HepG2 (cell line): ENCODE measurements at regions not wholly inside any gene's neighbourhood (a gene's known extent, or its start where the extent isn't known, plus 50 kb on each side); places are given as distances from the start of the nearest gene placed in this dataset.

Experiments used
- BHLHE40 ChIP-seq: IDR thresholded peaks from 2 replicates; pipeline ENCODE4 v1.6.1; 2011; ENCODE audit warnings: low read length, improper control_type of control experiment
- BRCA1 ChIP-seq: sonication (generic); formaldehyde crosslinking; IDR thresholded peaks from 2 replicates; pipeline ENCODE4 v1.4.0; 2020; ENCODE audit warnings: missing genetic modification reagents
- DR1 ChIP-seq: sonication (generic); formaldehyde crosslinking; IDR thresholded peaks from 2 replicates; pipeline ENCODE4 v1.8.0; 2021; ENCODE audit warnings: mild to moderate bottlenecking, missing genetic modification reagents, inconsistent platforms
- FOSL2 ChIP-seq: sonication (generic); formaldehyde crosslinking; IDR thresholded peaks from 2 replicates; pipeline ENCODE4 v1.4.0; 2020; ENCODE audit warnings: missing genetic modification reagents
- HCFC1 ChIP-seq: fragments of 150-350 bp; IDR thresholded peaks from 2 replicates; pipeline ENCODE4 v1.6.1; 2014; ENCODE audit warnings: low read depth, low read length
- HDAC6 ChIP-seq: fragments of 200-600 bp; sonication (generic); IDR thresholded peaks from 2 replicates; pipeline ENCODE4 v1.7.0; 2017; ENCODE audit warnings: mild to moderate bottlenecking, antibody characterized with exemption, low read length, low read depth
- JUN ChIP-seq: sonication (generic); formaldehyde crosslinking; IDR thresholded peaks from 2 replicates; pipeline ENCODE4 v1.4.0; 2020; ENCODE audit warnings: mild to moderate bottlenecking, missing genetic modification reagents
- KLF16 ChIP-seq, 2 experiments: sonication (generic) in 1 of 2; formaldehyde crosslinking in 1 of 2; IDR thresholded peaks; 2 replicates each; pipeline versions ENCODE4 v1.6.1 to v1.8.0; 2016 to 2023; ENCODE audit warnings: missing genetic modification reagents in 2 of 2, missing compliant biosample characterization in 1 of 2
- MATR3 ChIP-seq: sonication (generic); formaldehyde crosslinking; IDR thresholded peaks from 2 replicates; pipeline ENCODE4 v1.4.0; 2020; ENCODE audit warnings: missing genetic modification reagents
- NCOR1 ChIP-seq: fragments of 200-600 bp; sonication (generic); IDR thresholded peaks from 2 replicates; pipeline ENCODE4 v1.7.0; 2017; ENCODE audit warnings: antibody characterized with exemption, low read length, borderline replicate concordance
- SAP130 ChIP-seq: IDR thresholded peaks from 2 replicates; pipeline ENCODE4 v1.6.1; 2016; ENCODE audit warnings: low read depth
- SIX1 ChIP-seq: sonication (generic); formaldehyde crosslinking; IDR thresholded peaks from 2 replicates; pipeline ENCODE4 v1.4.0; 2020; ENCODE audit warnings: missing genetic modification reagents, borderline replicate concordance
- SOX13 ChIP-seq, 3 experiments: fragments of 450-650 bp in 1 of 3; sonication (generic) in 1 of 3; formaldehyde crosslinking in 1 of 3; IDR thresholded peaks in 2 of 3; conservative IDR thresholded peaks in 1 of 3; 2 replicates each; pipeline versions ENCODE4 v1.5.0 to v1.6.1; 2016 to 2020; ENCODE audit warnings: antibody characterized with exemption in 1 of 3, mild to moderate bottlenecking in 1 of 3, missing compliant biosample characterization in 1 of 3, missing genetic modification reagents in 1 of 3, moderate library complexity in 1 of 3
- SRSF4 ChIP-seq: fragments of 200-400 bp; formaldehyde crosslinking; IDR thresholded peaks from one replicate; pipeline ENCODE4 v1.6.1; 2018; ENCODE audit warnings: mild to moderate bottlenecking, low read depth, low read length, moderate library complexity; ENCODE audit not compliant: poor library complexity, severe bottlenecking
- ZNF563 ChIP-seq: sonication (generic); formaldehyde crosslinking; IDR thresholded peaks from 2 replicates; pipeline ENCODE4 v1.8.0; 2022; ENCODE audit warnings: mild to moderate bottlenecking, moderate library complexity, missing genetic modification reagents
- ZNF772 ChIP-seq: sonication (generic); formaldehyde crosslinking; IDR thresholded peaks from 2 replicates; pipeline ENCODE4 v1.5.0; 2020; ENCODE audit warnings: mild to moderate bottlenecking, missing genetic modification reagents
- ZNF775 ChIP-seq: sonication (generic); formaldehyde crosslinking; IDR thresholded peaks from 2 replicates; pipeline ENCODE4 v1.4.0; 2020; ENCODE audit warnings: missing genetic modification reagents, mild to moderate bottlenecking, moderate library complexity, borderline replicate concordance
- ZNF850 ChIP-seq: sonication (generic); formaldehyde crosslinking; conservative IDR thresholded peaks from 2 replicates; pipeline ENCODE4 v1.9.0; 2021; ENCODE audit warnings: mild to moderate bottlenecking, missing genetic modification reagents
- TF ChIP-seq, protein P1 (sequence below): sonication (generic); formaldehyde crosslinking; conservative IDR thresholded peaks from 2 replicates; pipeline ENCODE4 v1.4.0; 2020; ENCODE audit warnings: mild to moderate bottlenecking, missing genetic modification reagents, moderate library complexity
- TF ChIP-seq, protein P2 (sequence below): sonication (generic); formaldehyde crosslinking; IDR thresholded peaks from 2 replicates; pipeline ENCODE4 v1.4.0; 2020; ENCODE audit warnings: missing genetic modification reagents
- TF ChIP-seq, protein P3 (sequence below): sonication (generic); formaldehyde crosslinking; IDR thresholded peaks from 2 replicates; pipeline ENCODE4 v1.4.0; 2020; ENCODE audit warnings: low read depth, mild to moderate bottlenecking, missing genetic modification reagents
- TF ChIP-seq, protein P4 (sequence below): sonication (generic); formaldehyde crosslinking; IDR thresholded peaks from 2 replicates; pipeline ENCODE4 v1.5.0; 2020; ENCODE audit warnings: missing genetic modification reagents

DNA sequence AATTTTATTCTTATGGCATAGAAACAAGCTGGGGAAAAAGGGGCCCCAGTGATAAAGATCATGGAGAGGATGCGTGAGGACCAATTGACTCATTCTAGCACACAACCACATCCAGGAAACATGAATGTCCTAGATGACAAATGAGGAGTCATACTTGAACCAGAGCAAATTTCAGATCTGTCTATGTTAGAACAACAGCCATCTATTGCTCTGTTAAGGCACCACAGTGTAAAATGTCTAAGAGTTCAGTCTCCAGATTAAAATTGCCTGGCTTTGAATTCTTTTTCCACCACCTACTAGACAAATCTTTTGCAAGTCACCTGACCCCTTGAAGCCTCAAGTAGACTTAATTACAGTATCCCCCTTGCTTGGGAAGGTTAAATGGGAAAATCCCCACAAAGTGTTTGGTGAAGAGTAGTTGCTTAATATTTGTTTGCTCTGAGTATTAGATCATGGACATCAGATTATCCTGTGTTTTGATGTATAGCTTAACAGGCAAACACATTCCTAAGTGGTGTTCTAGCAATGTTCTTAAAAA lies 258.7 kb upstream of the TGFBR2 start (continued):
- TF ChIP-seq KLF16 (CRISPR knock-in tag; IDR thresholded peaks at IDR 0.05): peak in 1 of 2 experiments; percentile 60; a peak in 2 of 4 replicates
- TF ChIP-seq, protein P1, sequence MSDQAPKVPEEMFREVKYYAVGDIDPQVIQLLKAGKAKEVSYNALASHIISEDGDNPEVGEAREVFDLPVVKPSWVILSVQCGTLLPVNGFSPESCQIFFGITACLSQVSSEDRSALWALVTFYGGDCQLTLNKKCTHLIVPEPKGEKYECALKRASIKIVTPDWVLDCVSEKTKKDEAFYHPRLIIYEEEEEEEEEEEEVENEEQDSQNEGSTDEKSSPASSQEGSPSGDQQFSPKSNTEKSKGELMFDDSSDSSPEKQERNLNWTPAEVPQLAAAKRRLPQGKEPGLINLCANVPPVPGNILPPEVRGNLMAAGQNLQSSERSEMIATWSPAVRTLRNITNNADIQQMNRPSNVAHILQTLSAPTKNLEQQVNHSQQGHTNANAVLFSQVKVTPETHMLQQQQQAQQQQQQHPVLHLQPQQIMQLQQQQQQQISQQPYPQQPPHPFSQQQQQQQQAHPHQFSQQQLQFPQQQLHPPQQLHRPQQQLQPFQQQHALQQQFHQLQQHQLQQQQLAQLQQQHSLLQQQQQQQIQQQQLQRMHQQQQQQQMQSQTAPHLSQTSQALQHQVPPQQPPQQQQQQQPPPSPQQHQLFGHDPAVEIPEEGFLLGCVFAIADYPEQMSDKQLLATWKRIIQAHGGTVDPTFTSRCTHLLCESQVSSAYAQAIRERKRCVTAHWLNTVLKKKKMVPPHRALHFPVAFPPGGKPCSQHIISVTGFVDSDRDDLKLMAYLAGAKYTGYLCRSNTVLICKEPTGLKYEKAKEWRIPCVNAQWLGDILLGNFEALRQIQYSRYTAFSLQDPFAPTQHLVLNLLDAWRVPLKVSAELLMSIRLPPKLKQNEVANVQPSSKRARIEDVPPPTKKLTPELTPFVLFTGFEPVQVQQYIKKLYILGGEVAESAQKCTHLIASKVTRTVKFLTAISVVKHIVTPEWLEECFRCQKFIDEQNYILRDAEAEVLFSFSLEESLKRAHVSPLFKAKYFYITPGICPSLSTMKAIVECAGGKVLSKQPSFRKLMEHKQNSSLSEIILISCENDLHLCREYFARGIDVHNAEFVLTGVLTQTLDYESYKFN (CRISPR knock-in tag): peak; percentile 70
- TF ChIP-seq SOX13 (IDR thresholded peaks at IDR 0.05): no peak
- peak in 1 of 2 experiments; percentile 87; a peak in 2 of 4 replicates for TF ChIP-seq SOX13 (CRISPR knock-in tag; conservative IDR thresholded peaks at IDR 0.05 in 1 of 2, IDR thresholded peaks at IDR 0.05 in 1 of 2)
- TF ChIP-seq HCFC1: no peak
- no peak for TF ChIP-seq ZNF850 (CRISPR knock-in tag)
- TF ChIP-seq SRSF4: no peak
- no peak for TF ChIP-seq ZNF563 (CRISPR knock-in tag)
- TF ChIP-seq JUN (CRISPR knock-in tag): peak; percentile 68; the same call in 1 of the 2 replicates
- no peak for TF ChIP-seq ZNF775 (CRISPR knock-in tag)
- peak; percentile 47; the same call in 1 of the 2 replicates for TF ChIP-seq NCOR1
- TF ChIP-seq, protein P2, sequence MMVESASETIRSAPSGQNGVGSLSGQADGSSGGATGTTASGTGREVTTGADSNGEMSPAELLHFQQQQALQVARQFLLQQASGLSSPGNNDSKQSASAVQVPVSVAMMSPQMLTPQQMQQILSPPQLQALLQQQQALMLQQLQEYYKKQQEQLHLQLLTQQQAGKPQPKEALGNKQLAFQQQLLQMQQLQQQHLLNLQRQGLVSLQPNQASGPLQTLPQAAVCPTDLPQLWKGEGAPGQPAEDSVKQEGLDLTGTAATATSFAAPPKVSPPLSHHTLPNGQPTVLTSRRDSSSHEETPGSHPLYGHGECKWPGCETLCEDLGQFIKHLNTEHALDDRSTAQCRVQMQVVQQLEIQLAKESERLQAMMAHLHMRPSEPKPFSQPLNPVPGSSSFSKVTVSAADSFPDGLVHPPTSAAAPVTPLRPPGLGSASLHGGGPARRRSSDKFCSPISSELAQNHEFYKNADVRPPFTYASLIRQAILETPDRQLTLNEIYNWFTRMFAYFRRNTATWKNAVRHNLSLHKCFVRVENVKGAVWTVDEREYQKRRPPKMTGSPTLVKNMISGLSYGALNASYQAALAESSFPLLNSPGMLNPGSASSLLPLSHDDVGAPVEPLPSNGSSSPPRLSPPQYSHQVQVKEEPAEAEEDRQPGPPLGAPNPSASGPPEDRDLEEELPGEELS (CRISPR knock-in tag): peak; percentile 86
- no peak for TF ChIP-seq DR1 (CRISPR knock-in tag)
- TF ChIP-seq, protein P3, sequence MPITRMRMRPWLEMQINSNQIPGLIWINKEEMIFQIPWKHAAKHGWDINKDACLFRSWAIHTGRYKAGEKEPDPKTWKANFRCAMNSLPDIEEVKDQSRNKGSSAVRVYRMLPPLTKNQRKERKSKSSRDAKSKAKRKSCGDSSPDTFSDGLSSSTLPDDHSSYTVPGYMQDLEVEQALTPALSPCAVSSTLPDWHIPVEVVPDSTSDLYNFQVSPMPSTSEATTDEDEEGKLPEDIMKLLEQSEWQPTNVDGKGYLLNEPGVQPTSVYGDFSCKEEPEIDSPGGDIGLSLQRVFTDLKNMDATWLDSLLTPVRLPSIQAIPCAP (CRISPR knock-in tag): no peak
- peak; percentile 50 for TF ChIP-seq SAP130 (CRISPR knock-in tag)
- no peak for TF ChIP-seq BHLHE40
- TF ChIP-seq FOSL2 (CRISPR knock-in tag): peak; percentile 87
- no peak for TF ChIP-seq ZNF772 (CRISPR knock-in tag)
- TF ChIP-seq MATR3 (CRISPR knock-in tag): no peak
- no peak for TF ChIP-seq BRCA1 (CRISPR knock-in tag)
- peak; percentile 52; the same call in 1 of the 2 replicates for TF ChIP-seq SIX1 (CRISPR knock-in tag)
- no peak for TF ChIP-seq HDAC6
- TF ChIP-seq, protein P4, sequence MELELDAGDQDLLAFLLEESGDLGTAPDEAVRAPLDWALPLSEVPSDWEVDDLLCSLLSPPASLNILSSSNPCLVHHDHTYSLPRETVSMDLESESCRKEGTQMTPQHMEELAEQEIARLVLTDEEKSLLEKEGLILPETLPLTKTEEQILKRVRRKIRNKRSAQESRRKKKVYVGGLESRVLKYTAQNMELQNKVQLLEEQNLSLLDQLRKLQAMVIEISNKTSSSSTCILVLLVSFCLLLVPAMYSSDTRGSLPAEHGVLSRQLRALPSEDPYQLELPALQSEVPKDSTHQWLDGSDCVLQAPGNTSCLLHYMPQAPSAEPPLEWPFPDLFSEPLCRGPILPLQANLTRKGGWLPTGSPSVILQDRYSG (CRISPR knock-in tag): no peak
